ENCODE measurements at regions not wholly inside any gene's neighbourhood (a gene's known extent, or its start where the extent isn't known, plus 50 kb on each side); places are given as distances from the start of the nearest gene placed in this dataset.

DNA sequence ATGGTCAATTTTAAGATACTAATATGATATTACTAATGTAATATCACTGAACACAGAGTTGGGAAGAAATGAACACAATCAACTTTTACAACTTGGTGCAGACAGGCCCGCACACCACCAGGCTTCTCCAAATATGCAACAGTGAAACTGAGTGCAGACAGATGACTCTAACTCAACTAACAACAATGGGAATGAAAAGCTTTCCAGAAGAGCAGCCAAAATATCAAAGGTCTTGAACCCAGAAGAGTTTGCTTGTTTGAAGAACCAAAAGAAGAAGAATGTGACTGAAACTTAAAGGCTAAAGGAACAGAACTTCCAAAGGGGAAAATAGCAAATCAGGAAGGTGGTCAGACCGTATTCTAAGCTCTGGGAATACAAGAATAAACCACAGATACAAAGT is 89.8 kb upstream of the COL11A1 start:
- TF ChIP-seq, protein P1, sequence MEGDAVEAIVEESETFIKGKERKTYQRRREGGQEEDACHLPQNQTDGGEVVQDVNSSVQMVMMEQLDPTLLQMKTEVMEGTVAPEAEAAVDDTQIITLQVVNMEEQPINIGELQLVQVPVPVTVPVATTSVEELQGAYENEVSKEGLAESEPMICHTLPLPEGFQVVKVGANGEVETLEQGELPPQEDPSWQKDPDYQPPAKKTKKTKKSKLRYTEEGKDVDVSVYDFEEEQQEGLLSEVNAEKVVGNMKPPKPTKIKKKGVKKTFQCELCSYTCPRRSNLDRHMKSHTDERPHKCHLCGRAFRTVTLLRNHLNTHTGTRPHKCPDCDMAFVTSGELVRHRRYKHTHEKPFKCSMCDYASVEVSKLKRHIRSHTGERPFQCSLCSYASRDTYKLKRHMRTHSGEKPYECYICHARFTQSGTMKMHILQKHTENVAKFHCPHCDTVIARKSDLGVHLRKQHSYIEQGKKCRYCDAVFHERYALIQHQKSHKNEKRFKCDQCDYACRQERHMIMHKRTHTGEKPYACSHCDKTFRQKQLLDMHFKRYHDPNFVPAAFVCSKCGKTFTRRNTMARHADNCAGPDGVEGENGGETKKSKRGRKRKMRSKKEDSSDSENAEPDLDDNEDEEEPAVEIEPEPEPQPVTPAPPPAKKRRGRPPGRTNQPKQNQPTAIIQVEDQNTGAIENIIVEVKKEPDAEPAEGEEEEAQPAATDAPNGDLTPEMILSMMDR (IDR thresholded peaks at IDR 0.05): no peak
- no peak for TF ChIP-seq POLR2A (IDR thresholded peaks at IDR 0.05)
- no peak for TF ChIP-seq EP300 (IDR thresholded peaks at IDR 0.05)

Measured in tibial nerve (tissue), 4 donors.